ENCODE measurements at regions not wholly inside any gene's neighbourhood (a gene's known extent, or its start where the extent isn't known, plus 50 kb on each side); places are given as distances from the start of the nearest gene placed in this dataset.

- TF ChIP-seq CTCF (tag by site-specific recombination; IDR thresholded peaks at IDR 0.05) (no peak), IKZF3 (tag by site-specific recombination; IDR thresholded peaks at IDR 0.05) (no peak), ZNF274 (IDR thresholded peaks at IDR 0.05; ENCODE audit: low read length) (no peak), ZNF274 (tag by site-specific recombination; IDR thresholded peaks at IDR 0.05; ENCODE audit: borderline replicate concordance) (no peak), TRIM28 (IDR thresholded peaks at IDR 0.05; ENCODE audit: borderline replicate concordance, low read length) (no peak), ZNF138 (tag by site-specific recombination; IDR thresholded peaks at IDR 0.05; ENCODE audit: borderline replicate concordance) (no peak), ZNF214 (tag by site-specific recombination; IDR thresholded peaks at IDR 0.05; ENCODE audit: borderline replicate concordance) (no peak), ZNF664 (tag by site-specific recombination; IDR thresholded peaks at IDR 0.05) (no peak)
Observed at GRCh38 chr4:119774840-119775239, 146.2 kb upstream of the PDE5A start.

Data from HEK293 (cell line).